ENCODE measurements at regions not wholly inside any gene's neighbourhood (a gene's known extent, or its start where the extent isn't known, plus 50 kb on each side); places are given as distances from the start of the nearest gene placed in this dataset.

- no peak overlapping the region for H3K4me3 ChIP-seq (ENCODE audit: low read depth, low read length)
- DNase-seq (ENCODE audit: low read depth): no peak
- TF ChIP-seq CTCF (IDR thresholded peaks at IDR 0.05; ENCODE audit: insufficient read depth, low read length): no peak
Measured at GRCh38 chr9:135320331-135320730, 159.3 kb upstream of the PPP1R26 start.

GRCh38 chr9:135320943-135321342, 158.6 kb upstream of the PPP1R26 start:
- TF ChIP-seq CTCF (IDR thresholded peaks at IDR 0.05; ENCODE audit: insufficient read depth, low read length): no peak
- DNase-seq (ENCODE audit: low read depth): no peak
- no peak overlapping the region for H3K4me3 ChIP-seq (ENCODE audit: low read depth, low read length)

- H3K4me3 ChIP-seq (ENCODE audit: low read depth, low read length): no peak overlapping the region
- DNase-seq (ENCODE audit: low read depth): no peak
- no peak for TF ChIP-seq CTCF (IDR thresholded peaks at IDR 0.05; ENCODE audit: insufficient read depth, low read length)
Measured at GRCh38 chr9:135321580-135321979, 158.0 kb upstream of the PPP1R26 start.

GRCh38 chr9:135324329-135324728, 155.3 kb upstream of the PPP1R26 start:
- no peak for DNase-seq (ENCODE audit: low read depth)
- no peak overlapping the region for H3K4me3 ChIP-seq (ENCODE audit: low read depth, low read length)
- TF ChIP-seq CTCF (IDR thresholded peaks at IDR 0.05; ENCODE audit: insufficient read depth, low read length): no peak

- no peak overlapping the region for H3K4me3 ChIP-seq (ENCODE audit: low read depth, low read length)
- DNase-seq (ENCODE audit: low read depth): no peak
- TF ChIP-seq CTCF (IDR thresholded peaks at IDR 0.05; ENCODE audit: insufficient read depth, low read length): no peak
Measured at GRCh38 chr9:135326141-135326540, 153.4 kb upstream of the PPP1R26 start.

- no peak for DNase-seq (ENCODE audit: low read depth)
- no peak overlapping the region for H3K4me3 ChIP-seq (ENCODE audit: low read depth, low read length)
- TF ChIP-seq CTCF (IDR thresholded peaks at IDR 0.05; ENCODE audit: insufficient read depth, low read length): no peak
Measured at GRCh38 chr9:135326633-135327152, 152.9 kb upstream of the PPP1R26 start.

Measured in fibroblast of the aortic adventitia (primary cell).